ENCODE measurements at regions not wholly inside any gene's neighbourhood (a gene's known extent, or its start where the extent isn't known, plus 50 kb on each side); places are given as distances from the start of the nearest gene placed in this dataset.

DNA sequence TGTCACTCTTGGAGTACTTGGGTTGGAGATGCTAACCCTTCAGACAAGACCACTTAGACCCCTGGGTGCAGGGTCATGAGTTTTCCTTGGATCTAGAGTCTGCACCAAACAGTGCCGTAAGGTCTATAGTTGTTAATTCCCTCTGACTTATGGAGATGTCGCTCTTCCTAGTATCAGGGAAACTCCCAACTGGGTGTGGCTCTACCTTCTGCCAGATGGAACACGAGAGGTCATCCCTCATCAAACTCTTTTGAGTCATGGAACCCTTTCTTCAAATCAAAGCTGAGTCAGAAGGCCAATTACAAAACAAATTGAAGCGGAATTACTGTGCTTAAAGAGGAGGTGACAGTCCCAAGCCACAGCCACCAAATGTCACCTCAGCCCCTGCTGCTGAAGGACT, 514.9 kb upstream of the PROK2 start:
- no peak for DNase-seq (ENCODE audit: low spot score)

- no peak for DNase-seq (ENCODE audit: low spot score)
Observed at GRCh38 chr3:72299321-72299802, 514.4 kb upstream of the PROK2 start.

DNA sequence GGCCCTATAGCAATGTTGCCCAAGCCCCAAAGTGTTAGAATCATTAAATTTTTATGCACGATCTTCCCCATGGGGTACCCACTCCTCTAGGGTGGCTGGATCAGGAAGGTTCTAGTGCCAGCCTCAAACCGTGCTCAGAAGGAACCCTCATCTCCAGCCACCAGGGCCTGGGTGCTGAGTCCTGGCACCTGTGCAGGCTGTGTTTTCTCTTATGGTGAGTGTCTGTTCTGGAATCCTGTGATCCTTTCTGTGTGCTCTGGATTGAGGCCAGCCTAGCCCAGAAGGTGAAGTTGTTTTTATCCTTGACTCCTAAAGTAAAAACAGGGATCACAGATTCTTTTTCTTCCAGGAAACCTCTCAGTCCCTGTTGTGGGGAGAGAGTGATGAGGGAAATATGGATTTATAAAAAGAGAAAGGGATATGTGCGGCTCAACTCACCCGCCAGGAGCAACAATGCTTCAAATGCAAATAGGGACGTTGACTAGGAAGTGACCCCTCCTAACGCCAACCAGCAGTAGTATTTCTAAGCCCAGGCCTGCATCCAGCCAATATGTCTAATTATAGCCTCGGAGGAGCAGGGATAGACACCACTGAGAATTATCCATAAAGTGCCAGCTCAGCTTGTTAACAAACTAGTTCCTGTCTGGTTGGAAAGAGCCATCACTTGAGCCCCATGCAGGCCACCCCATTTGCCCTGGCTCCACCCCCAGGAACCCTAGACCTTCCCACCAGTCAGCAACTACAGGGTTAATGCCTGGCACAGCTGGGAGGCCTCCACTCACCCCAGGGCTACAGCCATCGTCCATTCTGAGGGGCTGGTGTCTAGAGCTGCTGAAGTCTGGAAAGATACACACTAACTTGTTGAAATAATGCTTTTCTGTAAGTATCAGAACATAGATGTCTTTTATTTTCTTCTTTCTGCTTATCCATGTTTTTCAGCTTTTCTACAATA, 513.5 kb upstream of the PROK2 start:
- DNase-seq (ENCODE audit: low spot score): no peak

- DNase-seq (ENCODE audit: low spot score): no peak
Observed at GRCh38 chr3:72297481-72297880, 512.5 kb upstream of the PROK2 start.

- DNase-seq (ENCODE audit: low spot score): no peak
Observed at GRCh38 chr3:72296477-72297111, 511.6 kb upstream of the PROK2 start.

DNA sequence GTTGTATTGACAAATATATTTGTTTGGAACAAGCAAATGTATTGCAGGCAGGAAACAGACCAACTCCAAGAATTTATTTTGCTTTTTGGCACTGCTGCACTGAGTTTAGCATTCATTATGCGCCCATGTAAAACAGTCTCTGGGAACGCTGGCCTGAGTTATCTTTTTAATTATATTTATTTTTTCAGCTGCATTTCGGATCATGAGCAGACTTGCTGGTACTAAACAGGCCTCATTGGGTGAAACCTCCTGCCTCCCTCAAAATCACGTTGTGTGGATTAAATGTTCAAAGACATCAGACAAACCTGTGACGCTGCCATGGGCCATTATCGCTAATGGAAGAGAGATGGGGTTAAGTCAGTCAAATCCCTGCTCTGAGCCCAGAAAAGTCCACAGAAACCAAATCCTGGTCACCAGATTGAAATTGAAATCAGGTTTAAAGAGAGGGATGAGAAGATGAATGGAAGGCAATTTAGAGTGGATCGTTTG, 511.1 kb upstream of the PROK2 start:
- no peak for DNase-seq (ENCODE audit: low spot score)

GRCh38 chr3:72295276-72295961, 510.5 kb upstream of the PROK2 start:
- DNase-seq (ENCODE audit: low spot score): no peak

DNA sequence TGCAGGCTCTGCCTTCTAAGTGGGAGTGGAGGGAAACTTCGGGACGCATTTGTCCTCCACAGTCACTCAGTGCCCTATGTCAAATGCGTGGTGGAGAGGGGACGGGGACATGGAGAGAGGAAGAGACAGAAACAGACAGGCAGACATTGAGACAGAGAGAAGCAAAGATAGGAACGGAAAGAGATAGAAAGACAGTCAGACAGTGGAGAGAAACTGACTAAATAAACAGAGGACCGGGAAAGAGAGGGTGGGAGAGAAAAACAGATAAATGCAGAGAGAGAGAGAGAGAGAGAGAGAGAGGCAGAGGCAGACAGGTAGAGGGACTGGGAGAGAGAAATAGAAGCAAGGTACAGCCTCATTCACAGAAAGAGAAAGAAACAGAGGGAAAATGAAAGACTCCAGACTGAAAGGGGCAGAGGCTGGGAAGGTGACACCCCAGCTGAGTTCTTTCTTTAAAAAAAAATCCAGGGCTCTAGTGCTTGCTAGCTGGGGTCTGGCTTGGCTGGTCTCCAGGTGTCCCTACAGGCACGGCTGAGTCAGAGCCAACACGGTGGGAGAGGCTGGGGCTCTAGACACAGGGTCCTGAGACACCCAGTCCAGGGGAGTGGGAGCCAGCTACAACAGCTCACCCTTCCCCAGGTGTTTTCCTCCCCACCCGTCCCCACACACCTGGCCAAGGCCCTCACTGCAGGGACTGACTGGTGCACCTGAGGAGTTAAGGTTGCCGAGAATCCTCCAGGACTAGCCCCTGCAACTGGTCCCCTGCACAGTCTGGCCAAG, 506.1 kb upstream of the PROK2 start:
- no peak for DNase-seq (ENCODE audit: low spot score)

- no peak for DNase-seq (ENCODE audit: low spot score)
Observed at GRCh38 chr3:72289692-72290071, 504.7 kb upstream of the PROK2 start.

DNA sequence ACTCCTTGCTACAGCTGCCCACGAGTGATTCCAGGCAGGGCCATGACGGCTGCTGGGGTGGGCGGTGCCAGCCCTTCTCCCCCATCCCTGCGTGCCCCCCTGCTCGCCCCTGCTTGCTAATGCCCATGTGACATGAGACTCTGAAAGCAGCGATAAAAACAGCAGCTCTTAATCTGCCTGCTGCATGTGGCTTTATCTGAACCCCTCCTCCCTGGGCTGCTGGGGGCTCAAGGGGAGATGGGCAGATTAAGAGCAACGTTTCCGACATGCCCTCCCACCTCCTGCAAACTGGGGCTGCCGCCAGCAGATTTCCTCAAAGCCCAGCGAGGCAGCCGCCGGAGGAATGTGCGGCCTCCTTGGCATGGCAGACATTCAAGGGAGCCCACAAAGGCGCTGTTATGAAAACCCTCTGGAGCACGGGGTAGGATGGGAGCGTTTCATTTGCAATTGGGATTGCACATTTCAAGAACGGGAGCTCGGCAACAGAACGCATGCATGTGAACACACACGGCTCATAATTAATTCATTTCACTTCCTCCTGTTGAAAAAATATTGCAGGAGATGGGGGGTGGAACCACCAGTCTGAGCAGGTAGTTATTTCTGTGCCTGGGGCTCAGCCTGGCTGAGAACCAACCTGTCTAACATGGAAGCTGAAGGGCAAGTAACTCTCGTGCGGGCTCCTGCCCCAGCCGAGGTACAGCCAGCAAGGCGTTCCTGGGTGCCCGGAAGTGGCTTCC, 504.2 kb upstream of the PROK2 start:
- DNase-seq (ENCODE audit: low spot score): peak; percentile 87

- no peak for DNase-seq (ENCODE audit: low spot score)
Observed at GRCh38 chr3:72287956-72288355, 503.0 kb upstream of the PROK2 start.

DNA sequence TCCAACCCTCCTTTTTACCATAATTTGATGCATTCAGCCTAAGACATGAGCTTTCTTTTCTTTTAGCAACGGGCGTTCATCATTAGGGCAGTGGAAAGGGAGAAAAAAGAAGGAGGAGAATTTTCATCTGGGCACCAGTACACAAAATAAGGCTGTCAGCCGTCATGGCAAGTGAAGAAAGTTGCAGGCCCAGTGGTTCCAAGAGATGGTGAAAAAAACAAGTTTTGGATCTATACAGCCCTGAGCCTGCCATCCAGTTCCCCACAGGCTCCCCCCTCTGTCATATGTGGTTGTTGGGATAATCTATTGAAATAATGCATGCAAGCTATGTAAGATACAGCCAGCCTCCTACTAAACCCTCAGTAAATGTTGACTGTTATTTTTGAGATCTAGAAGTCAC, 500.6 kb upstream of the PROK2 start:
- DNase-seq (ENCODE audit: low spot score): no peak

- DNase-seq (ENCODE audit: low spot score): no peak
Observed at GRCh38 chr3:72284471-72284870, 499.5 kb upstream of the PROK2 start.

- DNase-seq (ENCODE audit: low spot score): no peak
Observed at GRCh38 chr3:72282918-72283317, 498.0 kb upstream of the PROK2 start.

GRCh38 chr3:72281551-72281950, 496.6 kb upstream of the PROK2 start:
- no peak for DNase-seq (ENCODE audit: low spot score)

DNA sequence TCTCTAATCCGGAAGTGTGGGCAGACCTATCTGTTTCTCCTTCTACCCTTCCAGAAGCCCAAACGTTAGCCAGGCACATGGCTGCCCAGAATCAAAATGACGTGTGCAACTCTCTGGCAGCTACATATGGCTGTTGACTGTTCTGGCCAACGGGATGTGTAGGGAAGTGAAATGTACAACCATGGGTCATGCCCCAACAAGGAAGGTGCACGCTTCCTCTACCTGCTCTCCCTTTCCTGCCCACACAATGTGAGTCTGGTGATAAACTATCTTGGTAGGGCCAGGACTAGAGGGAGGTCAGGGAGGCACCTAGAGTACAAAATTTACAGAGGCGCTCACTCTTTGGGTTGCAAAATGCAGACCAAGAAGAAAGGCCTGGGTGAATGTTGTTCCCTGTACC, 495.9 kb upstream of the PROK2 start:
- no peak for DNase-seq (ENCODE audit: low spot score)

DNA sequence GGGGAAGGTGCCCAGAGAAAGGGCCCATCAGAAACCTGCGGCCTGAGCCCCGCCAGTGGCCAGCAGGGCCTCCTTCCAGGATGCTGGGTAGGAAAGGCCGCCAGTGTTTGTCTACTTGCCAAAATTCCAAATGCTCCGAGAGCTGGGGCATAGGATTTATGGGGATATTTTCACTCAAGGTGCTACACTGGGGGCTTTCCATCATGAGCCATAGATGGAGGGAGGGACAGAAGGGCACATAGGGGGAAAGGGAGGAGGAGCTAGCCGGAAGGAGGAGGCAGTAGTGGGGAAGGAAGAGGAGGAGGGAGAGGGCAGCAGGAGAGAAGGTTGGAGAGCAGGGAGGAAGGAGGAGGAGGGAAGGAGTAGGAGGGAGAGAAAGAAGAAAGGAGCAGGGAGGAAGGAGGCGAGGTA, 494.7 kb upstream of the PROK2 start:
- no peak for DNase-seq (ENCODE audit: low spot score)

GRCh38 chr3:72279068-72279604, 494.2 kb upstream of the PROK2 start:
- DNase-seq (ENCODE audit: low spot score): no peak

DNA sequence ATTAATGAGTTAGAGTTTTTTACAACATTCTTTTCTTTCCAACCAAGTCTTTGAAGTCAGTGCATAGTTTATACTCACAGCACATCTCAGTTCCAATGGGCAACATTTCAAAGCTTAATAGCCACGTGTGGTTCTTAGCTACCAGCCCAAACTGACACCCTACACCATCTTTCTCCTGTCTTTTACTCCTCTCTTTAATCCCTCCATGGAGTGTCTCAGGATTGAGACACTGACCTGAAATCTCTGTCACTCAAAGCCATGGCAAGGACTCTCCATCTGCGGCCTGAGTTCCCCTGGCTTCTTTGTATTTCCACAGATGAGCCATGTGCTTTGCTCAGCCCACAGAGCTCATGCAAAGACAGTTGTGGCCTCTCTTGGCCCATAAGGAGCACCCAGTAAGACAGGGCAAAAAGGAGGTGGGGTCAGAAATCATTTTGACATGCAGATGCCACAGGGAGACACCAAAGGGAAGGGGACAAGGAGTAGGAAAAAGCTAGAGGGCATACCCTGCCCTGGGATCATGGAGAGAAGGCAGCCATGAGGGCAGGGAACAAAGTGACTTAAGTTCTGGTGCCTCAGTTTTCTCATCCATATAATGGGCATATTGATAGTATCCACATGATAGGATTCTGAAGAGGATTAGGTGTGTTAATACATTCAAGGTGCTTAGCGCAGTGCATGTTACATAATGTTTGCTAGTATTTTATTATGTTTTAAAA, 493.6 kb upstream of the PROK2 start:
- DNase-seq (ENCODE audit: low spot score): no peak

- DNase-seq (ENCODE audit: low spot score): no peak
Observed at GRCh38 chr3:72277710-72278109, 492.8 kb upstream of the PROK2 start.

Data from putamen (tissue), 1 donor.